Endothelial cell of umbilical vein (primary cell): ENCODE measurements at regions not wholly inside any gene's neighbourhood (a gene's known extent, or its start where the extent isn't known, plus 50 kb on each side); places are given as distances from the start of the nearest gene placed in this dataset.

Source experiments
- BruUV-seq: library from RNA; stranded (reverse); fragments of 400-500 nt; replicated peaks from 2 replicates; lab custom pipeline; 2021; lab: Mats Ljungman, UMichigan
- CTCF ChIA-PET: fragments of 300-600, 350-600 bp; sonication (Branson Sonifier 250); formaldehyde crosslinking; loops from one replicate; lab custom pipeline; 2021; ENCODE audit warnings: antibody characterized with exemption, inconsistent platforms; lab: Charles Lee
- POLR2A ChIA-PET: fragments of 300-600, 350-600 bp; sonication (Branson Sonifier 250); formaldehyde crosslinking; loops from one replicate; lab custom pipeline; 2021; ENCODE audit warnings: antibody characterized with exemption, inconsistent platforms; lab: Charles Lee
- DNase-seq: peaks from one replicate; pipeline ENCODE4 v3.0.0-alpha.2; 2011; ENCODE audit warnings: low read depth, low spot score
- FAIRE-seq: peaks from 2 replicates; lab custom pipeline; 2011; peaks lifted over from hg19 to GRCh38; lab: Jason Lieb, UNC
- H2AFZ ChIP-seq: 2 replicates; pipeline ENCODE4 v1.6.0; 2012; ENCODE audit warnings: low read depth, low read length, control low read depth, inconsistent platforms
- H3K27ac ChIP-seq: 2 replicates; pipeline ENCODE4 v1.5.1; 2011; ENCODE audit warnings: low read depth, mild to moderate bottlenecking, control low read depth, low read length, moderate library complexity; ENCODE audit not compliant: insufficient read depth
- H3K27me3 ChIP-seq, 2 experiments: 2 replicates each; pipeline versions ENCODE4 v1.6.0 to v1.6.1; 2011; ENCODE audit warnings: low read length in 2 of 2, mixed read lengths in 1 of 2; ENCODE audit not compliant: control insufficient read depth in 2 of 2, insufficient read depth in 2 of 2
- H3K36me3 ChIP-seq, 2 experiments: 2 replicates in 1 of 2; 3 replicates in 1 of 2; pipeline ENCODE4 v1.5.1; 2011; ENCODE audit warnings: low read length in 2 of 2, mild to moderate bottlenecking in 1 of 2, moderate library complexity in 1 of 2; ENCODE audit not compliant: control insufficient read depth in 2 of 2, insufficient read depth in 2 of 2; ENCODE audit errors: extremely low read depth in 1 of 2
- H3K4me1 ChIP-seq: 3 replicates; pipeline ENCODE4 v1.5.1; 2011; ENCODE audit warnings: mild to moderate bottlenecking, low read length; ENCODE audit not compliant: control insufficient read depth, insufficient read depth; ENCODE audit errors: extremely low read depth
- H3K4me2 ChIP-seq: 2 replicates; pipeline ENCODE4 v1.6.1; 2011; ENCODE audit warnings: low read length, control low read depth, mixed read lengths; ENCODE audit not compliant: insufficient read depth
- H3K4me3 ChIP-seq, 3 experiments: fragments of 200-600 bp in 1 of 3; sonication (generic), shearing (Covaris generic) in 1 of 3; replicated peaks in 1 of 3; 2 replicates each; pipeline ENCODE4 v1.5.1; 2011 to 2016; ENCODE audit warnings: control low read depth in 3 of 3, low read length in 3 of 3, mild to moderate bottlenecking in 2 of 3, inconsistent platforms in 1 of 3, low read depth in 1 of 3, moderate library complexity in 1 of 3; ENCODE audit not compliant: insufficient read depth in 1 of 3
- H3K79me2 ChIP-seq: 2 replicates; pipeline ENCODE4 v1.6.0; 2012; ENCODE audit warnings: low read length, inconsistent platforms; ENCODE audit not compliant: control insufficient read depth, insufficient read depth
- H3K9ac ChIP-seq: replicated peaks from 2 replicates; pipeline ENCODE3; 2011; ENCODE audit warnings: low read length, control low read depth; ENCODE audit not compliant: insufficient read depth; ENCODE audit errors: extremely low read depth
- H3K9me1 ChIP-seq: replicated peaks from 3 replicates; pipeline ENCODE4 v1.6.0; 2011; ENCODE audit warnings: mild to moderate bottlenecking, low read length; ENCODE audit not compliant: control insufficient read depth, insufficient read depth; ENCODE audit errors: extremely low read depth
- H3K9me3 ChIP-seq: replicated peaks from 2 replicates; pipeline ENCODE4 v1.5.1; 2012; ENCODE audit warnings: low read length, inconsistent platforms; ENCODE audit not compliant: control insufficient read depth, insufficient read depth
- H4K20me1 ChIP-seq: replicated peaks from 2 replicates; pipeline ENCODE3; 2011; ENCODE audit warnings: mild to moderate bottlenecking, low read length; ENCODE audit not compliant: control insufficient read depth, insufficient read depth; ENCODE audit errors: extremely low read depth
- CTCF ChIP-seq, 2 donors: IDR thresholded peaks; 1 replicate in 1 of 2; 2 replicates in 1 of 2; pipeline ENCODE4 v1.5.1; 2011; ENCODE audit warnings: low read length in 2 of 2, mild to moderate bottlenecking in 2 of 2, moderate library complexity in 2 of 2, control low read depth in 1 of 2, inconsistent platforms in 1 of 2, low read depth in 1 of 2; ENCODE audit not compliant: insufficient read depth in 1 of 2; ENCODE audit errors: extremely low read depth in 1 of 2
- EZH2 ChIP-seq: IDR thresholded peaks from 2 replicates; pipeline ENCODE4 v1.6.1; 2012; ENCODE audit warnings: borderline replicate concordance, low read depth, mild to moderate bottlenecking, moderate library complexity, low read length, inconsistent platforms; ENCODE audit not compliant: severe bottlenecking
- FOS ChIP-seq: IDR thresholded peaks from 2 replicates; pipeline ENCODE4 v1.6.1; 2011; ENCODE audit warnings: mild to moderate bottlenecking, low read length, moderate library complexity, borderline replicate concordance; ENCODE audit not compliant: insufficient read depth
- POLR2A ChIP-seq: IDR thresholded peaks from 2 replicates; pipeline ENCODE4 v1.6.1; 2012; ENCODE audit warnings: low read depth, mild to moderate bottlenecking, control low read depth, low read length
- dilution Hi-C: fragments of 300-500 bp; cut with MboI; formaldehyde crosslinking; loops from one replicate; pipeline ENCODE4 v1.15.0; 2019; ENCODE audit warnings: low sequenced_read_pairs; ENCODE audit not compliant: extremely low pct_ligation_motif_present
- intact Hi-C: fragments of 100-400 bp; cut with micrococcal nuclease; formaldehyde crosslinking; loops from one replicate; pipeline ENCODE4 v1.10.0; 2022
- TF ChIP-seq, protein P1 (sequence below): IDR thresholded peaks from 2 replicates; pipeline ENCODE4 v1.6.1; 2011; ENCODE audit not compliant: insufficient read depth, insufficient read length

DNA sequence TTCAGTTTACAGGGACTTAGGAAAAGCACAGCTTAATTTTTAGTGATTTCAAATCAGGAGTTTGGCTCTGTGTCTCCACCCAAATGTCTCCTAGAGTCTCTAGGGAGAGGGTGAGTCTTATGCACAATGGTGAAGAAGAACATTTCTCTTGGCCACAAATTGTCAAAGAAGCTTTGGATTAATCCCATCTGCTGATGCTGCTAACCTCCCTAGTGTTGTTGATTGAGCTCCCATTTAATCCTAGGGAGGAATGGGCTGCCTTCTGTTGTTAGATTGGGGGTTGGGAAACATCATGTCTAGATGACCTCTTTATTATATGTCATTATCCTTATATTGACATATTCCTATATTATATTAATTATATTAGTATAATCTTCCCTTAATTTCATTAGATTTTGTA is 50.0 kb upstream of the PASD1 start:
- Histone ChIP-seq H3K36me3 (no peaks in the 10 kb centered on the region), H3K27me3 (no peaks in the 10 kb centered on the region), H3K9ac (no peak overlapping the region), H3K4me3 (no peak overlapping the region), H3K9me1 (no peaks in the 10 kb centered on the region), H3K9me3 (no peaks in the 10 kb centered on the region), H3K79me2 (no peaks in the 10 kb centered on the region), H2AFZ (no peak overlapping the region), H3K4me2 (no peak overlapping the region), H3K27ac (no peak overlapping the region), H4K20me1 (no peaks in the 10 kb centered on the region), H3K4me1 (no peaks in the 10 kb centered on the region)
- BruUV-seq, result no TSS peak
- intact Hi-C loops, result no loop called here
- TF ChIP-seq CTCF (IDR thresholded peaks at IDR 0.05; ENCODE audit: extremely low read depth in 1 of 2, insufficient read depth in 1 of 2, low read depth in 1 of 2, low read length in 2 of 2) (no peak), EZH2 (no peak), FOS (no peak), POLR2A (no peak)
- TF ChIP-seq, protein P1, sequence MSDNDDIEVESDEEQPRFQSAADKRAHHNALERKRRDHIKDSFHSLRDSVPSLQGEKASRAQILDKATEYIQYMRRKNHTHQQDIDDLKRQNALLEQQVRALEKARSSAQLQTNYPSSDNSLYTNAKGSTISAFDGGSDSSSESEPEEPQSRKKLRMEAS, result no peak
- DNase-seq, result no peak
- FAIRE-seq, result no peak
- ChIA-PET POLR2A (no interaction called here), CTCF (no interaction called here)
- dilution Hi-C loops, result no loop called here
